ENCODE measurements at regions not wholly inside any gene's neighbourhood (a gene's known extent, or its start where the extent isn't known, plus 50 kb on each side); places are given as distances from the start of the nearest gene placed in this dataset.

- no peak for TF ChIP-seq CTCF (IDR thresholded peaks at IDR 0.05 in 2 of 3, conservative IDR thresholded peaks at IDR 0.05 in 1 of 3; ENCODE audit: control insufficient read depth in 2 of 3, extremely low read depth in 1 of 3, insufficient read depth in 1 of 3, low read depth in 3 of 3, low read length in 3 of 3)
- no peak for TF ChIP-seq ZNF274 (IDR thresholded peaks at IDR 0.05; ENCODE audit: insufficient read depth, insufficient read length)
- TF ChIP-seq TCF7 (IDR thresholded peaks at IDR 0.05; ENCODE audit: borderline replicate concordance), result no peak
- no peak for TF ChIP-seq POLR2AphosphoS5 (IDR thresholded peaks at IDR 0.05; ENCODE audit: low read length)
- TF ChIP-seq BCL3 (IDR thresholded peaks at IDR 0.05; ENCODE audit: borderline replicate concordance, insufficient read depth, low read depth, low read length, poor library complexity, severe bottlenecking), result no peak
- no peak for TF ChIP-seq BCL11A (IDR thresholded peaks at IDR 0.05; ENCODE audit: low read depth, low read length)
These were observed 462.8 kb downstream of the ISL1 start for GRCh38 chr5:51846015-51846414.

Measured in GM12878 (cell line).